NCI-H2029 treated with DMSO at 0.1 percent for 48 hours (cell line): ENCODE measurements at regions not wholly inside any gene's neighbourhood (a gene's known extent, or its start where the extent isn't known, plus 50 kb on each side); places are given as distances from the start of the nearest gene placed in this dataset.
"Not testable (repeated sequence)": the region's sequence is repeated elsewhere in the genome, so short reads cannot be mapped to it uniquely, and the experiment has no call there.

Experiments used
- DNase-seq: peaks from one replicate; lab custom pipeline; 2025; lab: John Stamatoyannopoulos, UW

DNA sequence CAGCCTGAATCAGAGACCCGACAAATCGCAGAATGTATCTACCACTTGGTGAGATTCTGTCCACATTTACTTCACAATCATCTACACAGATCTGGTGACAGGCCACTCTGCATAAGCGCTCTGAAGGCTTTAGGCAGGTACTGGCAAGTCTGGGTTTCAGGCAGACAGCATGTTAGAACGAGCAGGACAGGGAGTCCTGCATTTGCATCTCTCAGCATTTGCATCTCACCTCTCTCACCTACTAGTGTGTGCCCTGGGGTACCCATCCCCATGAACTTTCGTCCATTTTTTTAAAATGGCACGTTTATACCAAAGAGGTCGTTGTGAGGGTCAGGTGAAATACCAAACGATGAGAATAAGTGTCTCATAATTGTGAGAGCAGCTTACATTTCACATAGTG, 108.2 kb downstream of the SPATA31A1 start:
- DNase-seq: not testable (repeated sequence)

DNA sequence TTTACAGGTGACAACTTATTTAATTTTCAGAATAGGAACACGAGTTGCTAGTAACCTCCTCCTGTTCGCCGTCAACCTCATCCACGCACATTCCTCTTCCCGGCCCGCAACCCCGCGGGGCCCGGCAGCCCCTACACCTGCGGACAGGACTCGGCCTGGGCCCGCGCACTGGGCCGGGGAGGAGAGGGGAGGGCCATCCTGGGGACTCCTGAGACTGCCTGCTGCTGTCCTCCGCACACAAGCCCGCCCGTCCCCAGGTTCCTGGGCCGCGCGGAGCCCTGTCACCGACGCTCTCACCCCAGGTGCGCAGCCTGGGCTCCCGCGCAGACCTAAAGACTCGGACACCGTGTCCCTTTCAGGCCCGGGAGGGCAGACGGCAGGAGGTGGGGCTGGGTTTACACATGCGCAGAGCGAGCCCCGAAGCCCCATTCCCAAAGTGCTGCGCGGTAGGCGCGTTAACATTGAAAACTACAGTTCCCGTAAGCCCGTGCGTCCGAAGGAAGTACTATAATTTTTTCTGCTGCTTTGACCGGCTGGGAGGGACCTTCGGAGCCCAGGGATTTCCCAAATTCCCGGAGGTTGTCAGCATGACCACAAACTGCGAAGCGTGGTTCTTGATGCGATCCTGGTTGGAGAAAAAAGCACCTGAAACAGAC, 108.8 kb downstream of the SPATA31A1 start:
- DNase-seq: peak; percentile 54

DNA sequence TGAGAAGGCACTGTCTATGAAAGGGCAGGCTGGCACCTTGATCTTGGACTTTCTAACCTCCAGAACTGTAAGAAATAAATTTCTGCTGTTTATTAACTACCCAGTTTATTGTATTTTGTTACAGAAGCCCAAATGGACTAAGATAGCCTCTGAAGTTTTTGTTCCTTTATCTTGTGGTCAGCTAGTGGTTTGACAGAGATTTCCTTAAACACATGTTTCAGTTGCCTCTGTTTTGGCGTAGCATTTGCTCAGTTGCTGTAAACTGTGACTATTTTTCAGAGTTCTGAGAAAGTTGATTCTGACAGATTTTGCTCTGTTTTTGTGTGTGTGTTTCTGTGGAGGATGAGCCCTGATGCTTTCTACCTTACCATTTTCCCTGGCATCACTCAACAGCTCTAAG, 119.0 kb downstream of the SPATA31A1 start:
- not testable (repeated sequence) for DNase-seq

DNA sequence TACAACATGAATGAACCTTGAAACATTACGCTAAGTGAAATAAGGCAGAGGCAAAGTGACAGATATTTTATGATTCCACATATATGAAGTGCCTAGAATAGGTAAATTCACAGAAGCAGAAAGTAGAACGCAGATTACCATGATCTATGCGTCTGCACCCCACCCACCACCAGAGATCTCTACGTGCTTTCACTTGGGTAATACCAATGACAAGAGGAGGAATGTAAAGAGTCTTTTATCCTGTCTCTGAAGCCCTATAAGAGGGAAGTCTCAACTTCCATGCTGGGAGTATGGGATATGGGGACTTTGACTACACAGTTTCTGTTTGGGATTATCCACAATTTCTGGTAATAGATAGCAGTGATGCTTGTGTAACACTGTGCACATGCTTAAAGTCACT, 127.6 kb downstream of the SPATA31A1 start:
- not testable (repeated sequence) for DNase-seq

DNA sequence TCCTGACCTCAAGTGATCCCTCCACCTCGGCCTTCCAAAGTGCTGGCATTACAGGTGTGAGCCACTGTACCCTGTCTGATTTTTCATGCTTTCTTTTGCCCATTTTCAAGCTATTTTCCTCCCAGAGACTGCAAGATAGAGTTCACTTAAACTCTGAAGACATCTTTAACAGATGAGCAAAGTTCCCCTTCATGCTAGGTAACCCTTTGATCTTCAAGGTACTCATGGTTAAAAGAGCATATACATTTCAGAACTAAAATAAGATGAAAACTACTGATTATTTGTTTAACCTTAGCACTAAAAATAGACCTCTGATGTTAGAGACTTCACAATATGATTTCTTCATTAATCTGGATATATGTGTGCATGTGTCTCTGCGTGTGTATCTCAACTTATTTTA, 128.4 kb downstream of the SPATA31A1 start:
- not testable (repeated sequence) for DNase-seq

DNA sequence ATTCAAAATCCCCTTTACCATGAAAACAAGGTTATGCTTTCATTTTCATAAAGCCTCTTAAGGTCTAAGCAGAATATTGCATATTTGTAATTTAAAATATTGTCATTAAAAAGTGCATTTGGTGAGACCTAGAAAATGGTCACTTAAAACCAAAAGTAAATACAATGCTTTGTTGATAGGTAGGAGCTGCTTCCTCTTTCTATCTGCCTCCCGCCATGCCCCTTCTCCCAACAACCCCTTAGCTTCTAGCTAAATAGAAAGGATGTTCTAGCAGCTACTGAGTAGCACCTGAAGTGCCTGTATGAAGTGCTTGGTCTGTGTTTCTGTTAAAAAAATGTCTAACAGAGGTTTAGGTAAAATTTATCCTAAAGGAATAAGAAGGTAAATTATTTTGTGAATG, 128.8 kb downstream of the SPATA31A1 start:
- not testable (repeated sequence) for DNase-seq

DNA sequence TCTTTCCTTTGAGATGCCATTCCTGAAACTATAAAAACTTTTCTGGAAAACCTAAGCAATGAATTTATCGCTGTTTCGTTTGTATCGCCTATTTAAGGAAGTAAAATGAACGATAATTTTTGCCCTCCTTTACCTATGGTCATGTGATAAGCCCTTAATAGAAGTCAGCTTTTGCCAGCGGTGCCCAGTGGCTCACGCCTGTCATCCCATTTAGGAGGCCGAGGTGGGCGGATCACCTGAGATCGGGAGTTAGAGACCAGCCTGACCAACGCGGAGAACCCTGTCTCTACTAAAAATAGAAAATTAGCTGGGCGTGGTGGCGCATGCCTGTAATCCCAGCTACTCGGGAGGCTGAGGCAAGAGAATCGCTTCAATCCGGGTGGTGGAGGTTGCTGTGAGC, 132.0 kb downstream of the SPATA31A1 start:
- DNase-seq: not testable (repeated sequence)

DNA sequence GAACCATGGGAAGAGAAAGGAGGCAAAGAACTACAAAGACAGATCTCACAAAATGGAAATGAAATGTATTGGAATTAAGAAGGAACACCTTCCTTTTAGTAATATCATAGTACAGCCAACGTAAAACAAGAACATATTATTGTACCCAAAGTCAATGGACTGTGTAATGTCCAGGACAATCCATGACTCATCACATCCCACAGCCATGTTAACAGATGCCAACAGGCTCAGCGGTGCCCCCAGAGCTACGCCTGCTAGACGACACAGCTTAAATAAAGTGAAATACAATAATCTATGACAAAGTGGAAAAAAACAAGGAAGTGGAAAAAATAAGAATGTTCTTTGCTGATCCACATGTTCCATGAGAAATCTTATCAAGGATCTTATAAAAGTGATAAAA, 140.8 kb downstream of the SPATA31A1 start:
- DNase-seq: not testable (repeated sequence)

DNA sequence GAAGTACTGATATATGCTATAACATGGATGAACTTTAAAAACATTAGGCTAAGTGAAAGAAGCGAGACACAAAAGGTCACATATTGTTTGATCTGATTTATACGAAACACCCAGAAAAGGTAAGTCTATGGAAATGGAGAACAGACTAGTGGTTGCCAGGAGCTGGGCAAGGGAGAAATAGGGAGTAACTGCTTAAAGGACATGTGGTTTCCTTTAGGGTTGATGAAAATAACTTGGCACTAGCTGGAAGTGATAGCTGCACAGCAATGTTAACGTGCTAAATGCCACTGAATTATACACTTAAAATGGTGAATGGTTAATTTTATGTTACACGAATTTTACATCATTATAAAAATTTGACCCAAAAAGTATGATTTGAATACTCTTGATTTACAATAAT, 147.7 kb downstream of the SPATA31A1 start:
- not testable (repeated sequence) for DNase-seq

DNA sequence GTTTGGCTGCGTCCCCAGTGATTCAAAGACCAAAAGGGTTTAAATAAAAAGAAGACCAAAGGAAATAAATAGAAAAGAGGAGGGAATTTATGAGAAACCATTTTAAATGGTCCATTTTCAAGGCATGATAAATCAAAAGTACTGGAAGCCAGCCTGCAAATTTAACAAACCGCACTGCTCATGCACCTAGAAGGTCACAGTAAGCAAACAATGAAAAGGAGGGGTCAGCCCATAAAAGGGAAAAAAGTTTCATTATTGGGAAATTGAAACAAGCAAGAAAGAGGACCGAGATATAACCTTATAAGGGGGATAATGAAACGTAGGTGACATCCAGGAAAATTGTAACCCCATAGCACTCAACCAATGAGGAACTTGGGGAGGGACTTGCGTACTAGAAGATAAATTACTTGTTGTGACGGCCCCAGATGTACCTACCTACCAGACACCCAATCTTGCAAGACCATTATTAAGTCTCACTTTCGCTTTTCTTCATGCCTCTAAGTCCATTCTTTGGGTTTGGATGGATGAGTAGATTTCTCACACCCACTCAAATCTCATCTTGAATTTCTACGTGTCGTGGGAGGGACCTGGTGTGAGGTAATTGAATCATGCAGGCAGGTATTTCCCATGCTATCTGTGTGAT, 172.0 kb downstream of the SPATA31A1 start:
- not testable (repeated sequence) for DNase-seq

DNA sequence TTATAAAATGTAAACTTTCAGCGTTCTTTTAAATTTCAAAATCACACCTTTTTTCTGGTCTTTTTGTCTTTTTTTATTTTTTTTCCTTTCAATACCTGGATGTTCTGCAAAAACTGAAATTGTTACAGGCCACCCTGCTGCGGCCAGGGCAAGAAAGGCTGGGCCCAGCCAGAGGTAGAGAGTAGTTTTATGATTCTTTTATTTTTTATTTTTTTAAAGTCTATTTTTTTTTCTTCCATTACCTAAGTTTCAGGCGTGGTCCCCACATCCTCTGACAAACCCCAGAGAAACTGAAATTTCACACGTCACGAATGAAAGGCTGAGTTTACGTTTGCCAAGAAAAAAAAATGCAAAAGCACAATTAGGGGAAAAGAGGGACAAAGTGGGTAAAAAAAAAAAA, 177.1 kb downstream of the SPATA31A1 start:
- DNase-seq: not testable (repeated sequence)

DNA sequence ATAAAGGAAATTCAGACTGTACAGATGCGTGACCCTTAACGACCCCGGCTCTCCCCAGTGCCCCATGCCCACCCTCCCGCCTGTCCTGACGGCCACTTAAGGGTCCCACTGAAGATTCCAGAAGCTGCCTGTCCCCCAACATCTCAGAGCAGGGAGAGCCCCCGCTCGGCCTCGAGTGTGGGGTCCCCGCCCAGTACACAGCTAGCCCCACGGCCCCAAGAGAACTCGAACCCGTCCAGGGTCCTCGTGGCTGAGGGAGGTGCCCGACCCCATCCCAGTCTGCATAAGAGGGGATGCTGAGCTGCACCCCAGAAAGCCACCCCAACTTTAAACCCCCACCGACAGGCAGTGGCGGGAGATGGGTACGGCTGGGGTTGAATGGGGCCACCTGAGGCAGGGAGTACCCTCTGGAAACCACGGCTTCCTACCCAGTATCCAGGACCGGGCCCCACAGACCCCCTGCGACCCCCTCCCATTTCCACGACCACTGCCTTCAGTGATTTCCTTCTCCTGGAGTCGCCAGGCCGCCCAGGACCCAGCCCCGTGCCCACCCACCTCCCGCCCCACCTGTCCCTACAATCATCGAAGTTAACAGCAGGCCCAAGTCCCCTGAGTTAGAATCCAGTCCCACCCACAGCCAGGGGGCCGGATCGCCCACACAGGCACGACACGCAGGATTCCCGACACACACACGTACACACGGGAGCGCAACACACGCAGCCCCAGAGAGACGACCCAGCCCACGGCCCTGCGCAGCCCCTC, 177.7 kb downstream of the SPATA31A1 start:
- DNase-seq: not testable (repeated sequence)

DNA sequence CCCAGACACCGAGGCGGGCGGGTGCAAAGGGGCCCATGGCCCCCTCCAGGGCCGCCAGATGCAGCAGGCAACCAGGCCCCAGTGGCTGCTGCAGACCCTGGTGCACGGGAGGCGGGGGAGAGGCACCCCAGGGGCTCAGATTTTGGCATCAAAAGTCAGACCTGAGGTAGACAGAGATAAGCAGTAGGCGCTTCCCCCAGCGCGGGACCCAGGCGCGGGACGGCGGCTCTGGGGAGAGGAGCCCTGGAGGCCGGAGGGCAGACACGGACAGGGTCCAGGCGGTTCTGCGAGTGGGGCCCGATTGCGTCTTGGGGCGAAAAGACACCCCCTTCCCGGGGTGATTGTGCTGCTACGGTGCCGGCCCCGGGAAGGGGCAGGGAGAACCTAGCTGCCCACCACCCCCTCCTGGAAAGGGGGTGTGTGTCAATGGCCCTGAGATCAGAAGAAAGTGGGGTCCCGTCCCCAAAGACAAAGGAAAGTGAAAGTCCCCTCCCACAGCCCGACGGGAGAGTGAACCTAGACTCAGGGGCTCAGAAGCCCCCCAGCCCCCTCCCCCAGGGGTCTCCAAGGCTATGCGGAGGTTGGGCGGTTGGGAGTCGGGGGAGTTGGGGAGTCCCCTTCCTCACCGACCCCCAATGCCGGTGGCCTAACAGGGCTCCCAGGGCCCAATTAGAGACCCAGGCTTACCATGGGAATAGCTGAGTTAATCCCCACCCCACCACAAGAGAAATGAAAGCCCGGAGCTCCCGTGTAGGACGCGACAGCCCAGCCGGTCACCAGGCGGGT, 178.5 kb downstream of the SPATA31A1 start:
- DNase-seq: not testable (repeated sequence)

DNA sequence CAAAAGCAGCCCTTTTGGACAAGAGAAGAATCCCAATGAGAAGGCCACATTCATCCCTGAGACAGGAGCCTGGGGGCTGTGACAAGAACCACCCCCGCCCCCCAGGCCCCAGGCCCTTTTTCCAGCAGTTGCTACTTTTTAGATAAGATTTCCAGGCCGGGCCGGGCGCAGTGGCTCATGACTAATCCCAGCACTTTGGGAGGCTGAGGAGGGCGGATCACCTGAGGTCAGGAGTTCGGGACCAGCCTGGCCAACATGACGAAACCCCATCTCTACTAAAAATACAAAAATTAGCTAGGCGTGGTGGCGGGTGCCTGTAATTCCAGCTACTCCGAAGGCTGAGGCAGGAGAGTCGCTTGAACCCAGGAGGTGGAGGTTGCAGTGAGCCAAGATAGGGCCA, 179.4 kb downstream of the SPATA31A1 start:
- not testable (repeated sequence) for DNase-seq

DNA sequence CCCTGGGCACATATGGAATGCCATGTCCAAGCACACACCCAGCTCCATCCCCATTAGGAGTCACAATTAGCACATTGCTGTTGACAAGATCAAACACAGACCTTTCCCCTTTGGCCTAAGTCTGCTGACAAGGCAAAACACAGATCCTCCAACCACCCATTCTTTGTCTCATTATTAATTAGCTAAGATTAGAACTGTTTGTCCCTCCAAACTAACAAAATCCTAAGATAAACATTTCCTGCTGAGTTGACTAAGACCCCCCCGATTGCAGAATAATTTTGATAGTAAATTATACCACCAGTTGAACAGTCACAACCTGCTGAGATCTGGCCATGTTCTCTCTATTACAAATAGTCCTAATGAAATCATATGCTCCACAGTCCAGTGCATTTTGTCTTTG, 186.7 kb downstream of the SPATA31A1 start:
- DNase-seq: not testable (repeated sequence)

DNA sequence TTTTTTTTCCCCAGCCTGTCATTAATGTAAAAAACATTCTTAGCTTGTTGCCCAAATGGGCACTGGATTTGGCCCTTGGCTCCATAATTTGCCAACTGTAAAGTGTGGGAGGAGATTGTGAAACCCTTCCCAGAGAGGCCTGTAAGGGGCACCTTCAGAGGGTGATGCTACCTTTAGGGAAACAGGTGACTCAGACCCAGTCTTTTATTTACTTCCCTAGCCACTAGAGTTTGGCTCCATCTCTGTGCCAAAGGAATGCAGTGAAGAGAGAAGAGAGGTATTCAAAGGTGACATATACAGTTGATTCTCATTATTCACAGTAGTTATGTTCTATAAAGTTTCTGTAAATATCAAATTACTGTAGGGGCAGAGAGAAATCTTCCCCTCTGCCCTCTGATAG, 189.6 kb downstream of the SPATA31A1 start:
- DNase-seq: not testable (repeated sequence)

DNA sequence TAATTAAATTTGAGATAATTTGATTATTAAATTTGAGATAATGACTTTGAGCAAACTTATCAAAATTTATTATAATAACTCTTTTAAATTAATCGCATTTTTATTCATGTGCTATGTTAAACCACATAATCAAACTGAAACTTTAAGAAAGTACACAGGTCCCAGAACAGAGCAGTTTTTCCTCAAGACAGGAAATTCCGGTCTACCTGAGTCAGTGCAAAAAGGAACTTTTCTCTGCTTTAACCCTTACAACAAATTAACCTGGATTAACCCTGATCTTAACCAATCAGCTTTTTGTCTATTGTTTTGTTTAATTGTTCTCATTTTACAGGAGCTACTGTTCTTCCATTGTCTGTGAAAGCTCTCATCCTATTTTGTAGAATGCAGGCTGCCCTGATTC, 195.1 kb downstream of the SPATA31A1 start:
- not testable (repeated sequence) for DNase-seq

DNA sequence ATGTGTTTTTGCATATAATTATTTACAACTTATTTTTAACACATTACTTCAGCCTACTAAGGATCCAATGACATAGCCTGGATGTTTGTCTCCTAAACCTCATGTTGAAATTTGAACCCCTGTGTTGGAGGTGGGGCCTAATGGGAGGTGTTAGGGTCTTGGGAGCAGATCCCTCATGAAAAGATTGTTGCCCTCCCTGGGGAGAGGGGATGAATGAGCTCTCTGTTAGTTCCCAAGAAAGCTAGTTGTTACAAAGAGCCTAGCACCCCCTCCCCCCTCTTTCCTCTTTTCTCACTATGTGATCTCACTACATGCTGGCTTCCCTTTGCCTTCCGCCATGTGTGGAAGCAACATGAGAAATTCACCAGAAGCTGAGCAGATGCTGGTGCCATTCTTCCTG, 196.1 kb downstream of the SPATA31A1 start:
- not testable (repeated sequence) for DNase-seq

DNA sequence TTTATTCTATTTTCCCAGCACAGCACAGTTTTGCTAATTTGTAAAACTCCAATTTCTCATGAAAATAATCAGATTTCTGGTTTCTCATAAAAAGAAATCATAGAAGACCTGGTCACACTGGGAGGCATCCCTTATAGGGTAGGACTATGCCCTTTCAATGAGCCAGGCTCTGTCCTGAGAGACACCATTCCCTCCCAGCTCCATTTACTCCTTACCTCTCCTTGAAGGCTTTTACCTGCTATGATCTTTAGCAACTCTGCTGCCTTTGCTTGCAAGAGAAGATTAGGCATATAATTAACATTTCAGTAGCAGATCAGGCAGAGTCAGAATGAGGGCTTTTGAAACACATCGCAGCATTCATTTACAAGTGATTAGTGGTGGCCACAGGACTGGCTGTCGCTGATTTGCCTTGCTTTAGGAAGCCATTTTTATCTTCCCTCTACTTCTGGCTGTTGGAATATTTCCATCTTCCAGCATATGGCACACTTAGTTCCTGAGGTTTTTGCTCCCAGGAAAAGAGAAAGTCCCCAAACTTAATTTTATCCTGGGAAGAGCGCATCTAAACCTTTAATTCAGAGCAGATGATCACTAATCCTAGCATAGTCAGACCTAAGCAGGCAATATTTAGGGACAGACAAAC, 196.9 kb downstream of the SPATA31A1 start:
- DNase-seq: not testable (repeated sequence)

DNA sequence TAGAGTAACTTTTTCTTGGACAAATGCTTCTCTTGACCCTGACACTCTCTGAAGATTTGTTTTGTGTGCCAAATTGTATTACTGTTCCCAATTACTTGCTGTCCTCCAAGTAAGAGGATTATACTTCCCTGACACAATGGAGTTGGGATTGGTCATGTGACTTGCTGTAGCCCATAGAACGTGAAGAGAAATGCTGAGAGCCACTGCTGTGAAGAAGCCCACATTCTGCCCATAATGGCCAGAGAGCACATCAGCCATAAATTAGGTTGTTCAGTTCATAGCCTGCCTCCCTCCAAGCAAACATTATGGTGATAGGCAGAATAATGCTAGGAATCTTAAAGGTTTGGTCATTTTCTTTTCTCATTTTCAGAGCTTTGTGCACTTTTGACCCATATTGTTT, 198.9 kb downstream of the SPATA31A1 start:
- not testable (repeated sequence) for DNase-seq

DNA sequence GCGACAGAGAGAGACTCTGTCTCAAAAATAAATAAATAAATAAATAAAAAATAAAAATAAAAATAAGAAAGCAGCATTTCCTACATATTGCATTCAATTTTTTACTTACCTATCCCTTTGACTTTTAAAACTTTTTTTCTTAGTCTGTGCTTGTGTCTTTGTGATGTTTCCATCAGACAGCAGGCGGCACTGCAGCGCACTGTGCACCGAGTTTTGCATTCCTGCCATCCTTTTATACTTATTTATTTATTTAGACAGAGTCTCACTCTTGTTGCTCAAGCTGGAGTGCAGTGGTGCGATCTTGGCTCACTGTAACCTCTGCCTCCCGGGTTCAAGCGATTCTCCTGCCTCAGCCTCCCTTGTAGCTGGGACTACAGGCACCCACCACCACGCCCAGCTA, 203.9 kb downstream of the SPATA31A1 start:
- not testable (repeated sequence) for DNase-seq

DNA sequence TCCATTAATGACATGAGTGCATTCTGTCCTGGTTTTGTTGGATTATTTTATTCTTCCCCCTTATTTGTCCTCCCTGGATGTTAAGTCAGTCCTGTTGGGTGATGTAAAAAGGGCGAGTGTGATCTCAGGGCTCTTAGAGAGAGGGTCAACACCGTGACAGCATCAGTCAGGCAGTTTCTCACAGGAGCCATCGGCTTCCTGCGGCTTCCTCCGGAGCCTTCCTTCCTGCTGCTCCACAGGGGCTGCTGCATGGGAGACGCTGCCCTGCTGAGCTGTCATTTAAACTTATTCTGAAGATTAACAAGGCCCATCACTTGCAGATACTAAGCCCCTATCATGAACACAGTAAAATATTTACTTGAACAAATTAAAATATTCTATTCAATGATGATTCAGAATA, 211.3 kb downstream of the SPATA31A1 start:
- DNase-seq: not testable (repeated sequence)
